ENCODE measurements at regions not wholly inside any gene's neighbourhood (a gene's known extent, or its start where the extent isn't known, plus 50 kb on each side); places are given as distances from the start of the nearest gene placed in this dataset.

- Histone ChIP-seq H3K27me3 (ENCODE audit: control insufficient read depth, insufficient read depth, low read length) (no peaks in the 10 kb centered on the region), H3K4me3 (ENCODE audit: insufficient read depth, low read depth, low read length) (no peak overlapping the region), H3K36me3 (replicated peaks; ENCODE audit: control insufficient read depth, insufficient read depth, low read length) (no peaks in the 10 kb centered on the region)
- no peak for DNase-seq
These were observed 899.9 kb downstream of the C6orf118 start for GRCh38 chr6:164409309-164410009.

DNA sequence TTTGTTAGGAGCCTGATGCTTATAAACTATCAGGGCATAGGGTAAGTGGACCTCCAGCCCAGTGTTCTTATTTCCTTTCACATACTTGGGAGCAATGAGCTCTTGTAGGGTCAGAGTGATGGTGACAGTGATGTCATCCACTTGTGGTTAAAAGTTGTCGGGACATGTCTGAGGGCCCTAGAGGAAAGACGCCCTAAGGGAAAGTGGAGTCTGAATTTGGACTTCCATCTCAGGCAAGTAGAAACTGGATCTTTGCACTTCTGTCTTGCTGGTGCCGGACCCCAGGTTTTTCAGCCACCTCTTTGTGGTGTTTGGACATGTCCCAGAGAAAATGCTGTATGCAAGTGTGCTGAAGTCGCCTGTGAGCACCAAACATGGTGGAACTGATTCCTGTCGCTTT lies 900.5 kb downstream of the C6orf118 start:
- Histone ChIP-seq H3K36me3 (replicated peaks; ENCODE audit: control insufficient read depth, insufficient read depth, low read length) (no peaks in the 10 kb centered on the region), H3K4me3 (ENCODE audit: insufficient read depth, low read depth, low read length) (no peak overlapping the region), H3K27me3 (ENCODE audit: control insufficient read depth, insufficient read depth, low read length) (no peaks in the 10 kb centered on the region)
- DNase-seq: no peak

GRCh38 chr6:164404812-164405488 lies 904.5 kb downstream of the C6orf118 start:
- DNase-seq: no peak
- no peaks in the 10 kb centered on the region for H3K27me3 ChIP-seq (ENCODE audit: control insufficient read depth, insufficient read depth, low read length)
- H3K36me3 ChIP-seq (replicated peaks; ENCODE audit: control insufficient read depth, insufficient read depth, low read length): no peaks in the 10 kb centered on the region
- no peak overlapping the region for H3K4me3 ChIP-seq (ENCODE audit: insufficient read depth, low read depth, low read length)

GRCh38 chr6:164401871-164402270 lies 907.5 kb downstream of the C6orf118 start:
- Histone ChIP-seq H3K4me3 (ENCODE audit: insufficient read depth, low read depth, low read length) (no peak overlapping the region), H3K27me3 (ENCODE audit: control insufficient read depth, insufficient read depth, low read length) (no peaks in the 10 kb centered on the region), H3K36me3 (replicated peaks; ENCODE audit: control insufficient read depth, insufficient read depth, low read length) (no peaks in the 10 kb centered on the region)
- no peak for DNase-seq

- no peak for DNase-seq
- H3K27me3 ChIP-seq (ENCODE audit: control insufficient read depth, insufficient read depth, low read length): no peaks in the 10 kb centered on the region
- H3K36me3 ChIP-seq (replicated peaks; ENCODE audit: control insufficient read depth, insufficient read depth, low read length): no peaks in the 10 kb centered on the region
- H3K4me3 ChIP-seq (ENCODE audit: insufficient read depth, low read depth, low read length): no peak overlapping the region
These were observed 910.8 kb downstream of the C6orf118 start for GRCh38 chr6:164398647-164399046.

- no peak for DNase-seq
- Histone ChIP-seq H3K4me3 (ENCODE audit: insufficient read depth, low read depth, low read length) (no peak overlapping the region), H3K36me3 (replicated peaks; ENCODE audit: control insufficient read depth, insufficient read depth, low read length) (no peaks in the 10 kb centered on the region), H3K27me3 (ENCODE audit: control insufficient read depth, insufficient read depth, low read length) (no peaks in the 10 kb centered on the region)
These were observed 913.0 kb downstream of the C6orf118 start for GRCh38 chr6:164396071-164397047.

GRCh38 chr6:164379795-164380194 lies 929.6 kb downstream of the C6orf118 start:
- H3K4me3 ChIP-seq (ENCODE audit: insufficient read depth, low read depth, low read length): no peak overlapping the region
- DNase-seq: no peak
- no peaks in the 10 kb centered on the region for H3K27me3 ChIP-seq (ENCODE audit: control insufficient read depth, insufficient read depth, low read length)
- no peaks in the 10 kb centered on the region for H3K36me3 ChIP-seq (replicated peaks; ENCODE audit: control insufficient read depth, insufficient read depth, low read length)

DNA sequence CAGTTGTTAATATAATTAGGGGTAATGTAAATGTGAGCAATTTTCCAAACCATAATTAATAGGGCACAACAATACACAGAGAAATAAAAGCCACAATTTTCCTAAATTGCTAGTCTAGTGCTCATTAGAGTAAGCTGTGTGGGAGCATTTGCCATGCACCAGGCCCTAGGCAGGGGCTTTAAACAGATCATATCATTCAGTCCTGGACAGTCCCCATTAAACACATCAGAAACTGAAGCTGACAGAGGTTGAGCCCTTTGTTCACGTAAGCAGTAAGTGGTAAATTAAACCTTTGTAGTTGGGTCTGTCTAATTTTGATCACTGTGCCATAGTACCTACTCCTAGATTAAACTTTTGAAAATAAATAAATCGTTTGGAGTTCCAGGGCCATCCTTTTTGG lies 931.1 kb downstream of the C6orf118 start:
- DNase-seq: no peak
- Histone ChIP-seq H3K4me3 (ENCODE audit: insufficient read depth, low read depth, low read length) (no peak overlapping the region), H3K27me3 (ENCODE audit: control insufficient read depth, insufficient read depth, low read length) (no peaks in the 10 kb centered on the region), H3K36me3 (replicated peaks; ENCODE audit: control insufficient read depth, insufficient read depth, low read length) (no peaks in the 10 kb centered on the region)

- no peak for DNase-seq
- Histone ChIP-seq H3K4me3 (ENCODE audit: insufficient read depth, low read depth, low read length) (no peak overlapping the region), H3K36me3 (replicated peaks; ENCODE audit: control insufficient read depth, insufficient read depth, low read length) (no peaks in the 10 kb centered on the region), H3K27me3 (ENCODE audit: control insufficient read depth, insufficient read depth, low read length) (no peaks in the 10 kb centered on the region)
These were observed 932.0 kb downstream of the C6orf118 start for GRCh38 chr6:164377348-164377918.

DNA sequence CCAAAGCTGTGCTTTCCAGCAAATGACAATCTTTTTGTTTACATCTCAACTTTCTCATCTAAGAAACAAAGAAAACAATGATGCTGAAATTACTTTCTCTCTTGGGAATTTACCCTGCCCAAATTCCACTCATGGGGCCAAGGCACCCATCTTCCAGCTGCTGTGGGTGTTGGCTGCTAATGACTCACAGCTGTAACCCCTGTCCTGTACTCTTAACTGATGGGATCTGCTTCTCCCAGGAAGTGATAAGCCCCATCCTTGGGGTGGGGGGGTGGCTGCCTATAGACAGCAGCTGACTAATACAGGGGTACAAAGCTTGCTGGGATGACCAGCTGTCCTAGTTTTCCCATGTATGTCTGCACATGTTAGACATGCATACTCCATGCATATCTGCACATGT lies 938.6 kb downstream of the C6orf118 start:
- Histone ChIP-seq H3K4me3 (ENCODE audit: insufficient read depth, low read depth, low read length) (no peak overlapping the region), H3K36me3 (replicated peaks; ENCODE audit: control insufficient read depth, insufficient read depth, low read length) (no peaks in the 10 kb centered on the region), H3K27me3 (ENCODE audit: control insufficient read depth, insufficient read depth, low read length) (no peaks in the 10 kb centered on the region)
- no peak for DNase-seq

DNA sequence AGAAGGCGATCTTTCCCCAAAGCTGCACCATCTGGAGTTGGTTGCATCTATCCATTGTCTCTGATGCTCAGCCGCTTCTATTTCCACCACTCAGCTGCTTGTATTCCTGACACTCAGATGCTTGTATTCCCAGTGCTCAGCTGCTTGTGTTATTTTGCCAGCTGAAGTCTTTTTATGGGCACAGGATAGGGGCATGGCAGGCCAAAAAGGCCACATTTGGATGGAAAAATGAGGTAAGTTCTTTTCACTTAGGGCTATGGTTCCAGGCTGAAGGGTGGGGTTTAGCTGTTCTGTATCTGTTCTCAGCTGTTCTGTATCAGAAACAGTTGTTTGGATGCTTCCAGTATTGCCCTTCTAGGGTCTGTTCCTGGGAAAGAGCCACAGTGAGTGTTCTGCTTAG lies 944.9 kb downstream of the QKI start:
- Histone ChIP-seq H3K27me3 (ENCODE audit: control insufficient read depth, insufficient read depth, low read length) (no peaks in the 10 kb centered on the region), H3K36me3 (replicated peaks; ENCODE audit: control insufficient read depth, insufficient read depth, low read length) (no peaks in the 10 kb centered on the region), H3K4me3 (ENCODE audit: insufficient read depth, low read depth, low read length) (no peak overlapping the region)
- DNase-seq: no peak

GRCh38 chr6:164359036-164359435 lies 944.5 kb downstream of the QKI start:
- no peak for DNase-seq
- Histone ChIP-seq H3K27me3 (ENCODE audit: control insufficient read depth, insufficient read depth, low read length) (no peaks in the 10 kb centered on the region), H3K36me3 (replicated peaks; ENCODE audit: control insufficient read depth, insufficient read depth, low read length) (no peaks in the 10 kb centered on the region), H3K4me3 (ENCODE audit: insufficient read depth, low read depth, low read length) (no peak overlapping the region)

- H3K4me3 ChIP-seq (ENCODE audit: insufficient read depth, low read depth, low read length): no peak overlapping the region
- H3K36me3 ChIP-seq (replicated peaks; ENCODE audit: control insufficient read depth, insufficient read depth, low read length): no peaks in the 10 kb centered on the region
- H3K27me3 ChIP-seq (ENCODE audit: control insufficient read depth, insufficient read depth, low read length): no peaks in the 10 kb centered on the region
- no peak for DNase-seq
These were observed 942.3 kb downstream of the QKI start for GRCh38 chr6:164356814-164357213.

DNA sequence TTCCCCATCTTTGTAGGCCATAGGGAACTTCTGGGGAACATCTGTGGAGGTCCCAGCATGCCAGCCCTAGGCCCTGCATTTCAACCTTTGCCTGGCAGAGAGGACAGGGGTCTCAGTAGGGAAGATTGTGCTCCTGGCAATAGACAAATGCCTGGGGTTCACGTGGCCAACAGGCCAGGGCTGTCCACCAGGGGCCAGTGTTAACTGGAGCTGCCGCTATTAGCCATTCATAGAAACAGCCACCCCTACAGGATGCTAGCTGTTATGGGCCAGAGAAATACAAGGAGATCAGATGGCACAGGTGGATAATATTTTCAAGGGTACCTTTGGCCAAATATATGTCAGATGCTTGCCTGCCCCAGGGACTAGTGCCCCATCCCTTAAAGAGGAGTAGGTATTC lies 932.9 kb downstream of the QKI start:
- H3K27me3 ChIP-seq (ENCODE audit: control insufficient read depth, insufficient read depth, low read length): no peaks in the 10 kb centered on the region
- no peak for DNase-seq
- no peak overlapping the region for H3K4me3 ChIP-seq (ENCODE audit: insufficient read depth, low read depth, low read length)
- H3K36me3 ChIP-seq (replicated peaks; ENCODE audit: control insufficient read depth, insufficient read depth, low read length): no peaks in the 10 kb centered on the region
